ENCODE measurements at regions not wholly inside any gene's neighbourhood (a gene's known extent, or its start where the extent isn't known, plus 50 kb on each side); places are given as distances from the start of the nearest gene placed in this dataset.

GRCh38 chr5:117027384-117027783 lies 452.8 kb upstream of the SEMA6A start:
- TF ChIP-seq CTCF (conservative IDR thresholded peaks at IDR 0.05; ENCODE audit: low read length) (no peak), EZH2phosphoT487 (IDR thresholded peaks at IDR 0.05; ENCODE audit: borderline replicate concordance, low read depth, low read length) (no peak)
